GM19438 (cell line): ENCODE measurements at regions not wholly inside any gene's neighbourhood (a gene's known extent, or its start where the extent isn't known, plus 50 kb on each side); places are given as distances from the start of the nearest gene placed in this dataset.

Experiments used
- ATAC-seq: cut with Tn5 transposase; IDR thresholded peaks from one replicate; pipeline ENCODE4 v1.9.1; 2021; ENCODE audit warnings: low read depth; ENCODE audit not compliant: unreplicated experiment

DNA sequence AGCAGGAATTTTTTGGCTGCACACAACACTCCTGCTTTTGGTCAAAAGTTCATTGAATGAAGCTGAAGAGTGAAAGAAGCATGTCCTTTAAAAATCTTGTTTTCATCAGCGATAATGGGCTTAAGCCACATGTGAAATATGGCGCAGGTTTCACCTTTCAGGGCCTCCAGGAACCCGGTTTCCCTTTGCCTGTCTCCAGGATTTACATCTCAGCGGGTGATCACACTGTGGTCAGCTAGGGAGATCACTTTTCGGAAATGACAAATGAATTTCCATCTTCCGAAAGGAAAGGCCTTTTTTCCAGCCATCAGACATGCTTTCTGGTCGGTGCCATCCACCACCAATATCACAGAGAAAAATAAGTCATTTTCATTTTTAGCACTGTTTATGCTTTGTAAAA is 727.1 kb upstream of the TBX3 start:
- ATAC-seq, result no peak

DNA sequence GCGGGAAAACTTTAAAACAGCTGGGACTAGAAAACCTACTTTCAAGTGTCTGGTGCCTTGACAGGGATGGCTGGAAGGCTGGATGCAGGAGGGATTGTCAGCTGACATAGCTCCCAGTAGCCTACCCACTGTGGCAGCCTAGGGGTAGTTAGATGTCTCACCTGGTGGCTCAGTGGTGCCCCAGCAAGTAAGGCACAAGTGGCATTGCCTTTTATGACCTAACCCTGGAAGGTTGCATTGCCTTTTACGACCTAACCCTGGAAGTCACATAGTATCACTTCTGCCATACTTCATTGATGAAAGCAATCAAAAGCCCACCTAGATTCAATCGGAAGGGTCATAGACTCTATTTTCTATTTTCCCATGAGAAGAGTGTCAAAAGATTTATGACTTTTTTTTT is 724.7 kb upstream of the TBX3 start:
- no peak for ATAC-seq

DNA sequence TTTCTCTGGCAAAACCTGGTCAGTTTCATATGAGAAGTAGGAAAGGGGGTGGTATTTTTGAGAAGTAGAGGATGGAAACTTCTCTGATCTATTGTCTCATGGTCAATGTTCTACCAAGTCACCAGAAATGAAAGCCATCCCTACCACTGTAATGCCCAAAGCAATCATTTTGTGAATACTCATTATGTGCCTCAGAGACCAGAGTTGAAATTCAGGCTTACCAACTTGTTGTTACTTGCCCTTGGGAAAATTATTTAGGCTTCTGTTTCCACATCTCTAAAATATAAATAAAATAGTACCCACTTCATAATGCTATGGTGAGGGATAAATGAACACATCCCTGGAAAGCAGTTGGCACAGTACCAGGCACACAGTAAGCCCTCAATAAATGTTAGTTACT is 723.7 kb upstream of the TBX3 start:
- ATAC-seq, result no peak

DNA sequence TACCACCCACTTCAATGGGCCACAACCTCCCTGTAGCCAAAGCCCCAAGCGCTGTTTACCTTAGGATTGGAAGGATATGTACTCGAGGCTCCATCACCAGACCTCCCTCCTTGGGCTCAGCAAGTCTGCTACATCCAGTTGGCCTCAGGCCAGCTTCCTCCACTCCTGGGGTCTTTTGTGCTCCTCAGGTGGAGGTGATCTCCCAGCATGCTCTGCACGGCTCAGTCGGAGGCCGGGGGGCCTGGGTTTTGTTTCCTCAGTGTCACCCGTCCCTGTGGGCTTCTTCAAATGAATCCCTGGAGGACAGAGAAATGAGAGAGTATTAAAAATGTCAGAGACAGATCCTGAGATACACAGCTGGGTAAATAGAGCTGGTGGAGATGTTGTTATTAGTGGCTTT is 723.1 kb upstream of the TBX3 start:
- ATAC-seq, result no peak

DNA sequence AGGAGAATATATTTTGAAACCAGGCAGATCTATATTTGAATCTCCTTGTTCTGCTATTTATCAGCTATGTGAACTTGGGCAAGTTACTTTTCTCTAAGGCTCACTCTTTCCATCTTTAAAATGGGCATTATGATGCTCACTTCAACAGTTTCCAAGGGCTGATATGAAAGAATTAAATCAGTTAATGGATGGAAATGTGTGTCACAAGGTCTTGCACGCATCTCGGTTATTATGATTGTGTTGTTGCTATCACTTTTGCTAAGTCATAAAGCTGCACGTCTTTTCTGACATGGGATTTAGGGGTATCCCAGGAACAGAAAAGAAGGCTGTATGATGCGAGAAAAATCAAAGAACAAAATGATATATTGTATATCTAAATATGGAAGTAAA is 721.5 kb upstream of the TBX3 start:
- ATAC-seq, result no peak

DNA sequence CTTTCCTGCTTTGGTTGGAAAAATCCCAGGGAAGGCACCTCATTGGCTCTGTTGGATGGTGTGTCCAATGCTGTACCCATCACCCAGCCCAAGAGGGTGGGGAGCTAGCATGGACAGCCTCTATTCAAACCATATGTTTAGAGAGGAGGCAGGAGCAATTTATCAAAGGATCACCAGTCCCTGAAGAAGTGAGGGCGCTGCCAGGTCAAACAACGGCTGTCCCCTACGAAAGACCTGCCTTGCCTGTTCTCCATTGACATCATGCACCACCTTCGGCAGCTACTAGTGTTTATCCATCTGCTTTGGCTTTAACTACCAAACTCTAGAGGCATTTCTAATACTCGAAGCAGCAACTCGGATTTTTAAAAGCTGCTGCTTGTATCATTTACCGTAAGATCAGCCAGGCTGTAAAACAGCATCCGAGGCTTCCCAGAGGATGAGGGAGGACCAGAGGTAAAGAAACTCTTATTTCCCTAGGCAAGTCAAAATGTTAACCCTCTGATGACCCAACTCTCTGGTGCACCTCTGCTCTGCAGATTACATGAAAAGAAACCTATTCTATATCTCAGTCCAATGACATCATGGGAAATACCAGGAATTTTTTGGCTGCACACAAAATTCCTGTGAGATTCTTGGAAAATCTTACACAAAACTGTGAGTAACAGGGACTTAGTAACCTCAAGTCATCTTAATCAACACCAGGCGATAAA is 720.9 kb upstream of the TBX3 start:
- ATAC-seq, result no peak

DNA sequence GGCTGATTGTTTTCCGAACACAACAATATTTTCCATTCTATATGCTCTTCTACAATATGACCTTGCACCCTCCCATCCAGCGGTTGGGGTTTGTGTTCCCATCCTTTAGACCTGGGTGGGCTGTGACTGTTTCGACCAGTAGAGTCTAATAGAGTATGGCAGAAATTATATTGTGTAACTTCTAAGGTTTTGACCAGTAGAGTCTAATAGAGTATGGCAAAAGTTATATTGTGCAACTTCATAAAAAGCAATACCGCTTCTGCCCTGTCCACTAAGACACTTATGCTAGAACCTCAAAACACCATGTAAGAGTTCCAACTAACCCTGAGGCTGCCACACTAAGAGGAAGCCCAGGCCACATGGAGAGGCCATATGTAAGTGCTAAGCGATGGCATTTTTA is 719.7 kb upstream of the TBX3 start:
- ATAC-seq, result no peak

DNA sequence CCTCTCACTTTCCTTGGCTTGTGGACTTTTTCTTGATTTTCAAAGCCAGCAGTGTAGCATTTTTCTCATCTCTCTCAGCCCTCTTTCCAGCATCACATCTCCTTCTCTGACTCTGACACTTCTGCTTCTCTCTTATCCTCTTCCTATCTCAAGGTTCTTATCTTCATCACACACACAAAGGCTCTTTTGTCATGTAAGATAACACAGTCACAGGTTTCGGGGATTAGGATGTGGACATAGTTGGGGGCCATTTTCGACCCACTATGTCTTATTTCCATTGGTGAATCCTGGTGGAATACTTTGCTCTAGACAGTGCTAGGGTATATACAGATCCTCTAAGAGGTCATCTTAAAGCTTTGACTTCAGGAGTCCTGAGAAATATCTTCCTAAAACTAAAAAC is 719.3 kb upstream of the TBX3 start:
- no peak for ATAC-seq

DNA sequence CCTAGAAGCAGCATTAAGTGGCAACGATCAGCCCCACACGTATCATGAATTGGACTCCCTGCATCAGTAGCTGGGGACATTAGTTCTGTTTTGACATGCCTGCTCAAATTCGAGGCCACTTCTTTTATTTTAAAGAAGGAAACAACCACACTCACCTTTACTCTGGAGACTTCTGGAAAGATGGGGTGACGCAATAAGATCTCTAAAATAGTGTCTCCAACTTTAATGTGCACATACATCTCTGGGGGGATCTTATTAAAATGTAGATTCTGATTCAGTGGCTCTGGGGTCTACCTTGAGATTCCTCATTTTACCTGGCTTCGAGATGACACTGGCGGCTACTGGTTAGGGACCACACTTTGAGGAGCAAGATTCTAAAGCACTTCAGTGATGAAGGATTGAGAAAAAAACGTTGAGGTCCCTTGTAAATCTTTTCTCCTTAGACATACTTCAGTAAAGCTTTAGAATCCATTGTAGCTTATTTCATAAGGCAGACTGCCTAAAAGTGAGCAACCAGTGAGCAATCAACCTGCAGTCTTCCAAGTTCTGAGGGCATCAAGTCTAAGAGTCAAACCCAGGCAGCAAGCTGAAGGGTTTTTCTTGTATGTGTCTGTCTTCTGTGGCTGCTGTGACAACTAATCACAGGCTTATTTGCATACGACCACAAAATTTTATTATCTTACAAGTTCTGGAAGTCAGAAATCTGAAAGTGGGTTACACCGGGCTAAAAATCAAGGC is 718.6 kb upstream of the TBX3 start:
- ATAC-seq, result no peak

DNA sequence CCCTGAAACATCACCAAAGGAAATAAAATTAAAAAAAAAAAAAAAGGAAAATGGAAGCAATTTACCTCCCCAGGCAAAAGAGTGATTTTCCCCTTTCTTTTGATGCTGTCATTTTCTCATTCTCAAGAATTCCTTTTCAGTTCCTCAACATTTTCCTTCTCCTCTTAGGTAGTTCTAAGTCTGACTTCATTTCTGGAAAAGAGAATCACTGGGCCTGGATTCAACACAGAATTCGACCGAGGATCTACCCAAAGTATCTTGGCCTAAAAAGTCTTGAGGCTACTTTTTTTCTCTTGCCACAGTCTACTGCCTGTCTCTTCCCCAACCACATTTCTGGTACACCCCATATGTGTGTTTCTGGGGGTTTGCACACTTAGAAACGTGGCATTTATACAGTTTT is 717.8 kb upstream of the TBX3 start:
- no peak for ATAC-seq

DNA sequence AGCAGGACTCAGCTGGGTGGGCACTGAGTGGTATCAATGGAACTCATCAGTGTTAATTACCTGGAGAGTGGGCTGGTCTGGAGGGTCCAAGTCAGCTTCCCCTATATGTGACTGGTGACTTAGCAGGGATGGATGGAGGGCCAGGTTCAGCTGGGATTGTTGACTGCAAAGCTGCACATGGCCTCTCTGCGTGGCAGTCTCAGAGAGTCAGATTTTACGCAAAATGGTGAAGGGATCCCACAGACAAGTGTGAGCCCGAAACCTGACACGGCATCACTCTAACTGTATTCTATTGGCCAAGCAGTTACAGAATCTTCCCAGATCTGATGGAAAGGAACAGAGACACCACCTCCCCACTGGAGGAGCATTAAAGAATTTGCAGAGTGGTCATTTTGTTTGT is 716.0 kb upstream of the TBX3 start:
- no peak for ATAC-seq

DNA sequence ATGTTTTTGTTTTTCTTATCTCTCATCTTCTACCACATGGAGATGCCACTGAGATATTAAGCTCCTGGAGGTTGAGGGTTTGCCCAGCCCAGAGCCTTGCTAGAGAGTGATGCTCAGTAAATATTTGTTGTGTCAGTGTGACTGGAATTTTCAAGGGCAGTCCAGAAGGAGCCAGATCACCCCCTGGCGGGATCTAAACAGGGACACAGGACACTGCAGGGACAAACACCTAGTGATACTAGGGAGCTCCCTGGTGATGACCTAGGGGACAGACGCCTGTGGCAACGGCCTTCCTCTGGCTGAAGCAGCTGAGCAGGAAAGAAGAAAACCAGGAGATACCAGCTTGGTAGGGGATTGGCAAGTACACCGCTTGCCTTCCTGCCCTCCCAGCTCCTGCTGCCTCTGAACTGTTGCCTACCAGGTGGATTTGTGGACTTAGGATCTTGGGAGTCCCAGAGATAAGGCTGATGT is 714.4 kb upstream of the TBX3 start:
- ATAC-seq, result no peak

DNA sequence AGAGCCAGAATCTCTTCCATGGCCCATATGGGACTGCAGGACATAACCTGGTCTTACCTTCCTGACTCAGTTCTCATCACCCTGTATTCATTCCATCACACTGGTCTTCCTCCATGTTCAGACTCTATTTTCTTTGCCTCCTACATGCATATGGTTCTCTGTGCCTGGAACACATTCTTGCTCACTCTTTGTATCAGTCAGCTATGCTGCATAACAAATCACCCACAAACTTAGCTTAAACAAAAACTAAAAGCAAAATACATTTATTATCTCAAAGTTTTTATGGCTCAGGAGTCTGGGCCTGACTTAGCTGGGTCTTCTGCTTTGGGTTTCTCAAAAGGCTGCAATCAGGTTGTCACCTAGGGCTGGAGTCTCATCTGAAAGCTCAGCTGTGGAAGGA is 712.6 kb upstream of the TBX3 start:
- no peak for ATAC-seq

DNA sequence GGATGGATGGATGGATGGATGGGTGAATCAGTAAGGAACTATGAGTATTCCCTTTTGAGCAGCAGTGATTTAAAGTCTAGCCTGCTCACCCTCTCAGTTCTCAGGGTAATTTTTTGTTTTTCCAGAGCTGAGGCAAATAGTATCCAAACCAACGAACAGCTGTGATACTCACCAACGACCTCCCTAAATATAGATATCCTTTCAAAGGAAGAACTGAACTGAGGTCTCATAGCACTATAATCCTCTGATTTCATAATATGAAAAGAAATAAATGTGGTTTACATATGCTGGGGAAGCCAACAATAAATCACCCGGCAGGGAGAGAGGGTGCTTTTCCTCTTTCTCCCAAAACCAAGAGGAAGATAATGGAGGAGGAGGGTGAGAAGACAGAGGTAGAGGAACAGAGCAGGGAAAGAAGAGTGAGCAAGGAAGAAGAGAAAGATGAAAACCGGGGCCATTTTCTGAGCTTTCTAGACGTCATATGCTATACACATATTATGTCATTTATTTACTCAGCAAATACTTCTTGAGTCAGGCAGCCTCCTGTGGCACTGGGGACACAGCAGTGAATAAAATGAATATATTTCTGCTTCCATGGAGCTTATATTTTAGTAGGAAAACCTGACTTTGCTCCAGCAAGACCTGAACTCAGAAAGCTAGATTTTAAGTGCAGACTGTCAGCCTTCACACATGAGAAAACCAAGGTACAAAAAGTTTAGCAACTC is 710.7 kb upstream of the TBX3 start:
- no peak for ATAC-seq

DNA sequence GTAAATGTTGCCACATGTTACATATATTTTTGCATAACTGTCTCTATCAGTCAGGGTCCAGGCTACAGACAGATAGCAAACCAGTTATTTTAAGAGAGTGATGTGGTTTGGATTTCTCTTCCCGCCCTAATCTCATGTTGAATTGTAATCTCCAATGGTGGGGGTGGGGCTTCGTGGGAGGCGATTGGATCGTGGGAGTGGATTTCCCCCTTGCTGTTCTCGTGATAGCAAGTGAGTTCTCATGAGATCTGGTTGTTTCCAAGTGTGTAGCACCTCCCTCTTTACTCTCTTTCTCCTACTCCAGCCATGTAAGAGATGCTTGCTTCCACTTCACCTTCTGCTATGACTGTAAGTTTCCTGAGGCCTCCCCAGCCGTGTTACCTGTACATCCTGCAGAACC is 704.2 kb upstream of the TBX3 start:
- no peak for ATAC-seq

DNA sequence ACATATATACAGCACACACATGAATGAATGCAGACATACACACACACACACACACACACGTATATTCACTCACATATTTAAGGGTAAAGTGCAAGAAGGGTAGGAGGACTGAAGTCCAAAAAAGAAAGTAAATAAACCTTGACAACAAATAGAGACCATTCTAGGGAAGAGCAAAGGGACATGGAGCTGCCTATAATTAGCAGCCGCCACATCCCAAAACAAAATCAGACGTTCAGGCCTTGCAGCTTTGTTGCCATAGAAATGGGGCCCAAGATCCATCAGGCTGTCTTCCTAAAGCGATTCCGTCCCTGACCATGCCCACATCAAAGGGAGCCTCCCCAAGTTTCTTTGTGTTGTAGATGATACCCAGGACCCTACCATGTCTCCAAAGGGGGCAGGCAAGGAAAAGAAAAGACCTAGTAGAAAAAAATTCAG is 703.5 kb upstream of the TBX3 start:
- no peak for ATAC-seq

DNA sequence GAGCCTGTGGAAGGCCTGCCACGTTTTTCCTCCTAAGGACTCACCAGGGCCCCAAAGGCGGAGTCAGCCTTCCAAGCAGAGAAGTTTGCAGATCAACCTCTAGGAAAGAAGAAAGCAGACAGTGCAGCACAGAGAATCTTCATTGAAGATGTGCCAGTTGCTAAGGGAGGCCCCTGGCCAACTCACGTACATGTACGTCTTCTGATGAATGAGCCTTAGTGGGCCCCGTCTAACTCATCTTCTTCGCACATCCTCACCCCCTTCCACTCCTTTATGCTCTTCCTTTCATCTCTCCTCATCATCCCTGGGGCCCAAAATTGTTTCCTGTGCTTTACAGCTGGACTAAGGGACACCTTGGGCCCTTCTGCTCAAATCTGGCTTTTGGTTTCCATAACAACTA is 703.0 kb upstream of the TBX3 start:
- no peak for ATAC-seq

DNA sequence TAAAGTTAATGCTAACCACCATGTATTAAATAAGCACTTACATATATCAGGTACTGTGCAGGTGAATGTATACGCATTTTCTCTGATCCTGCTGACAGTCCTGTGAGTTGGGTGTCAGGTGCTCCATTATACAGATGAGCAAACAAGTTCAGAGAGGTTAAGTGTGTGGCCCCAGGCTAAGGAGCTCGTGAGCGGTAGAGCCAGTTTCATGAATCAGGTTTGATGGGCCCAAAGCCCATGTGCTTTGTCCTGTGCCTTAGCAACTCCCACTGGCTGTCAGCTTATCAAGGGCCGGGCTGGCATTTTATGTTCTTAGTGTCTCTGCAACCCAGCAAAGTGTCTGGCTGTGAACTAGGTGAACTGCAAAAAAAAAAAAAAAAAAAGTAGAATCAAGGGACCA is 701.2 kb upstream of the TBX3 start:
- no peak for ATAC-seq

DNA sequence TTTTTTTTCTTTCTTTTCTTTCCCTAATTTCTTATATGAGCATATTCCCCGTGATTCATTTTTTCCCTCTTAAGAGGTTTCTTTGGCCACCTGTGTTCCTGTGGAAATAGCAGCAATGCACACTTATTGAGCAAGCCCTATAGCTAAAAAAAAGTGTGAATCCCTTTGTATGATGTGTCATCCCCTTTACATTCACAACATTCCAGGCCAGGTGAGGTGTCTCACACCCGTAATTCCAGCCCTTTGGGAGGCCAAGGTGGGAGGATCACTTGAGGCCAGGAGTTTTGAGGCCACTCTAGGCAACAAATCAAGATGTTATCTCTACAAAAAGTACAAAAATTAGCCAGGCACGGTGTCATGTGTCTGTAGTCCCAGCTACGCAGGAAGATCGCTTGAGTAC is 700.4 kb upstream of the TBX3 start:
- ATAC-seq, result no peak

DNA sequence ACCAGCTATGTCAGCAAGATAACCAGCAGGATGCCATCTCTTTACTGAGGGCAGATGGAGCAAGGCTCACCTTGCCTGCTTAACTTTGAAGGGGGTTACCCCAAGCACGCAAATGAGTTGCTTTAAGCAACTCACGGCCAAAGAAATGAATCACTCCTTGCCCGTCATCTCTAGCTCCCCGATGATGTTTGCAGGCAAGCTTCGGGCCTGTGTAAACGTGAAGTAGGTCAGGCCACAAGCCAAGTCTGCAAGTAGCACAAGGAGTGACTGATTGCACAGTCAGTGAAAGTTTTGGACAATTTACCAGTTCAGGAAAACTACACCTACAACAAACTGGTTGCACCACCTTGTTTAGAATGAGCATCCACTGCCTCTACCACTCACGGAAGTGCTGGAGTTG is 699.7 kb upstream of the TBX3 start:
- ATAC-seq, result no peak

DNA sequence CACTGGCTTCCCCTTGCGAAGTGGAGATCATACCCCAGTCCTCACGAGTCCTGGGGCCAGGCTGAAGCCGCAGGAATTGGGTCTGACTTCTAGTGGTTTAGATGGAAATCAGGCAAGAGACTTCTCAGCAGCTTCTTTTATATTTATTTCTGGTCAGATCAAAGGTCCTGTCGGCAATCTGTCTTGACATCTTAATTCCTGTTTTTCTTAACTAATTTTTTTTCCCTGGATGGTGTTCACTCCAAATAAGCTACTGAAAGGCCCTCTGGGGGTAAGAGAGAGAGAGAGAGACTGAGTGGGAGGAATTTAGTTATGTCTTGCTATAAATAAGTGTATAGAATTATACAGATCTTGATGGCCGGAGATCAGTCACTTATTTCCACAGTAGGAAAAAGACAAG is 698.7 kb upstream of the TBX3 start:
- no peak for ATAC-seq
